Stimulated activated CD8-positive, alpha-beta memory T cell treated with anti-CD3 and anti-CD28 coated beads, Interleukin-15, amount 100 ng/mL, for 24 hours (primary cell): ENCODE measurements at regions not wholly inside any gene's neighbourhood (a gene's known extent, or its start where the extent isn't known, plus 50 kb on each side); places are given as distances from the start of the nearest gene placed in this dataset.

Experiments
- DNase-seq: peaks from one replicate; pipeline ENCODE4 v3.0.0-alpha.2; 2020; ENCODE audit warnings: low read depth

DNA sequence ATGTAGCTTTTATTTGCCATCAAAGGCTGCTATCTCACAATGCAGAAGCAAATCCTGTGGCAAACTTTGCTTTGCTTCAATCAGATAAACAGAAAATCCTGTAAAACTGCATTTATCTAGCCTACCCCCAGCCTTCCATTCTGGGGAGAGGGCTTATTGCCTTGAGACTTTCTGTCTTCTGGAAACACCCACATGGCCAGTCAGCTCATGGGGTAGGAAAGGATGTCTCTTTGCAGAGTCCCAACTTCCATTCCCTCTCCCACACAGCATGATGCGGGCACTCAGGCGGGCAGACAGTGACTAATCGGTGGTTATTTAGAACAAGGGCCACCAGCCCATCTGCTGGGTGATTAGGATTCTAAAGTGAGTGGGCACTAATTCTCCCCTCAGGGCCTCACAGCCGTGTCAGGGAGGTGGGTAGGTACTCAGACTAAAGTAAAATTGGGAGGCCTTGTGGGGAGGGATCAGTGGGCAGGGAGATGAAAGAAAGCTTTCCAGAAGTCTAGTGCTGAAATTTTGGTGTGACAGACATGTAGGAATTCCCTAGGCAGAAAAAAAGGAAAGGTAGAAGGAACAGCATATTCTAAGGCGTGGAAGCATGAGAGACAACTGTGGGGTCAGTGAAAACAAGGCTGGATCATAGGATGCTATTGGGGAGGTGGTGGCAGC lies 720.5 kb downstream of the VRK1 start:
- no peak for DNase-seq

GRCh38 chr14:97523936-97524335 lies 726.8 kb downstream of the VRK1 start:
- no peak for DNase-seq

- DNase-seq: no peak
Measured at GRCh38 chr14:97524589-97525319, 727.6 kb downstream of the VRK1 start.

- DNase-seq: no peak
Measured at GRCh38 chr14:97527993-97528392, 730.8 kb downstream of the VRK1 start.

- no peak for DNase-seq
Measured at GRCh38 chr14:97532052-97532451, 734.9 kb downstream of the VRK1 start.

DNA sequence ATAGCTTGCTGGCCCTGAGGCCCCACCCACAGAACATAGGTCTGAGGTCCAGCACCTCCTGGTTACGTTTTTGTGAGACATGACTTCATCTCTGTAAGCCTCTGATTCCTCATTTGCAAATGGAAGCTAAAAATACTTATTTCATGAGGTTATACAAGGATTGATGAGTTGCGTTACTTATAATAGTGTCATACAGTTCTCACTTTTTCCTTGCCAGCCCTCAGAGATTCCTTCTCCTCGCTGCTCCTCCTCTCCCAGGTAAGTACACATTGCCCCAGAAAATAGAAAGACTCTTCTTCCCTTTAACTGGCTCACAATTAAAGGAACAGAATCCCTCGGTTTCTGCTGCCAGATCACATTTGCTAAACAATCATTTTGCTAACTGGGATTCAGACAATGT lies 739.2 kb downstream of the VRK1 start:
- DNase-seq: no peak

GRCh38 chr14:97538749-97539410 lies 741.7 kb downstream of the VRK1 start:
- DNase-seq: no peak

DNA sequence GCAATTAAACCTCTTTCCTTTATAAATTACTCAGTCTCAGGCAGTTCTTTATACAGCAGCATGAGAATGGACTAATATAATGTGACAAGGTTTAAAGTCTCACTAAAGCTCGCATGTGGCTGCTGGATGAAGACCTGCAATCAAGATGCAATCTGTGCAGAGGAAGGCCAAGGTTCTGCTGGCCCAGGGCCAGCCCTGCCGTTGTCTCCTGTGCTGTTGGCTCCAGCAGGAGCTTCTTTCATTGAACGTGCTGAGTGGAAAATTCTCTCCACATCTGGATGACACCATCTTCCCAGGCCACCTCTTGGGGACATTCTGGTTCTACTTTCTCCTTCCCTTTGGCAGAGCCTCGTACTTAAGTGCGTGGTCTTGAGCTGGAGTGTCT lies 742.2 kb downstream of the VRK1 start:
- DNase-seq: no peak

DNA sequence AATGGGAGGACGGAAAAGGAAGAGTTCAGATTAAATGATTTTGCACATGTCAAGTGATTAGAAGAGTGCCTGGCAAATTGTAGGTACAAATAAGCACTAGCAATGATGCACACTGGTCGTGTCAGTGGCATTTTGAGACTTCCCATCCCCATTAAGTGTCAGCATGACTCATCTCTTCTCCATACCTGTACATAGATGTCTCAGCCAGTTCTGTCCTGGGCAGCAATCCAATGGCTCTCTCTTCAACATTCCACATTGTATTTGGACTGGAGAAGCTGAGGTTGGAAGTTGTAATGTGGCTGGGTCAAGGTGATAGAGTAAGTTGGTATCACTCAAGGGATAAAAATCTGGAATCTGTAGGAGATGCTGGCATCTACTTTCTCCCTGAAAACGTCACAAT lies 742.7 kb downstream of the VRK1 start:
- DNase-seq: no peak

GRCh38 chr14:97543221-97543620 lies 746.0 kb downstream of the VRK1 start:
- no peak for DNase-seq

DNA sequence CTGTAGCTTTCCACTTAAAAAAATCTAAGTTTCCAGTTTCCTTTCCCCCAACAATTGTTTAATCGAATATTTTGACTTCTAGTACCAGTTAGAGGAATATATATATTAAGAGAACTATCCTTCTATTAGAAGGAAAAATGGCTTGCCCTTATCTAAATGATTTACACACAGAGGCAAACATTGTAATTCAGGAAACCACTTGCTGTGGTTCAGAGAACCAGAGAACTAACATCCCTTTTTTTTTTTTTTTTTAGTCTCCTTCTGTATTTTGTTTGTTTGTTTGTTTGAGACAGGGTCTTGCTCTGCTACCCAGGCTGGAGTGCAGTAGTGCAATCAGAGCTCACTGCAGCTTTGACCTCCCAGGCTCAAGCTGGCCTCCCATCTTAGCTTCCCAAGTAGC lies 746.6 kb downstream of the VRK1 start:
- DNase-seq: no peak

DNA sequence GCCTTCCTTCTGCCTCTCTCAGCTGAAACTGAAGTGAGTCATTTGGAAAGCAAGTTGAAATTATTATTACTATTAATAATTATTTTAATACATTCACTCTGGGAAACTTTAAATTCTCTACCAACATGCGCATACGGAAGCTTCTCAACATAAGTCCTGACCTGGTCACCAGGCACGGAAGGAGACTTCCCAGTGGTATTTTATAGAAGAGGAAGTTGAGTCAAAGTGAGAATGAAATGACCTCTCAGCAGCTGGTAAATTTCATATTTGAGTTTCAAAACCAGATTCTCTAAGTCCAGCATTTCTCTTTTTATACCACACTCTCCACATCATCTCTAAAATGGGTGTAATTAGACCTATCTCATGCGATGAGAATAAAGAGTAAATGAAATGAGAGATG lies 747.4 kb downstream of the VRK1 start:
- no peak for DNase-seq

DNA sequence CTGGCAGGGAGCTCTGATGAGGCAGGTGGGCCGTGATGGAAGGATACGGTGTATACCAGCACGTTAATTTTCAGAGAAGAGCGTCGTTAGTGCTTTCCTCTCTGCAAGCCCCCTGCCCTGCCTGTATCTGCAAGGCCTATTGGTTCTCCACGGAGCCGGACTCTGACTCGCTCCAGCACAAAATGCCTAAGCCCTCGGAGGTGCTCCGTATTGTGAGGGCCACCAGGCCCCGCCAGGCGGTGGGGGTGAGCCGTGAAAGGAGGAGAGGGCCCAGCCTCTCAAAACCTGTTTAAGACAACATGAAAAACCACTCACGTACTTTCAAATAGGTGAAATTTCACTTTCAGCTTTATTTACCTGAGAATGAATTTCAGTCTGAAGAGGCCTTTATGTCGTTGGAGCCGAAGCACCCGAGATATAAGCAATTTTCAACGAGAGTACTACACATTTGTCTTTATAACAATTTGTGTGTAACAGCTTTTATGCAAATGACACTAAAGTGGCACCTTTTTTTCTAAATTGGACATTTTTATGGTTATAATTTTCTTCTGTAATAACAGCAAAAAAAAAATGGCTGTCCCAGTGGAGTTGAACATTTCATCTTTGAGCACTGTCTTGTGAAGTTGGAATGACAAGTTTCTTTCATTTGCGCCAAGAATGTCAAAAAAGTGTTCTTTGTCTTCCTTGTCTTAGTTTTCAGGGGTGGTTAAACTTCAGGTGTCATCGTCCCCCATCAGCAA lies 749.5 kb downstream of the VRK1 start:
- DNase-seq: no peak

DNA sequence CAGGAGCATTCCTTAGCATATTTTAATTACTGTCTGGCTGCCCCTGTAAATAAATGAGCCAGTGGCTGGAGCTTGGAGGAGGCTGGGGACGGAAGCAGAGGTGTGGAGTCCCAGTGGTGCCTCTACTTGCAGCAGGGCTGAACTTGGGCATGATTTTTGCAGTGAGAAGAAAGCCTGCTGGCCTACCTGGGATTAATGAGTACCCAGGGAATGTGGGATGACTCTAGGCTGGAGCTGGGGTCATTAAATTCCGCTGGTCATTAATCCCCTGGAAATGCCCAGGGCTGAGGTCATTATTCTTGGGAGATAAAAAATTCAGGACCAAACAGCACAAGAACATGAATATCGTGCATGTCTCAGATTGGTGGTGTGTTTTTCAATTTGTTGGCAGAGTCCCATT lies 753.3 kb downstream of the VRK1 start:
- no peak for DNase-seq

DNA sequence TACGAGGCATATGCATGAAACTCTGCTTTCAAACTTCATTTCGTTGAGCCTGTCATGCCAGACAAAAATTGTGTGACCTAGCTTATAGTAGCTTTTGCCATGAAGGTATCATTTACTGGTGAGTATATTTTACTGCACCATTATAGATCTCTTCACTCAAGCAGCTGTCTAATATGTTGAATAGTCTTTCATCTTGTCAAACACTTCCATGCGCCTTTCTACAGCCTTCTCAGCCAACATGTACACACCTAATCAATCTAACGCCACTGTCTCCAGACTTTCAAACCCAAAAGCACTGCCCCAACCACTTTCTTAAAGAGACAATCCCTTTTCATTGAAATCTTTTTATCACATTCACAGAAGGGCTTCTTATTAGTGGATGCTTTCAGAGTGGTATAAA lies 757.4 kb downstream of the VRK1 start:
- DNase-seq: no peak

DNA sequence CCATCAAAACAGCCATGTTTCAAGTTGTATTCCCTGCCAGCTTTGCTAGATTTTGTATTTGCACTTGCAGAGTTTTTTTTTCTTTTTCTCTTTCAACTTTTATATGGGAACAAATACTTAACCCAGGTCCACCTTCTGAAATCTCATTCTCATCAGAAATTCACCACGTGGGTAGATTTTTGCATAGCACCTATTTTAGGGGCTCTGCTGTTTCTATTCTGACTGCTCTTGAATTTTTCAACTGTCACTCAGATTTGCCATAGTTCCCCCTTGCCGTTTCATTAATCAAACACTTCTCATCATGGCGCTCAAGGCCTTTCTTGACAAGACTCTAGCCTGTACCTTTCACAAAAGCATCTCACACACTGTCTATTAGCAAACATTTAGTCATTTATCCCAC lies 767.2 kb downstream of the VRK1 start:
- DNase-seq: no peak

GRCh38 chr14:97571201-97571600 lies 774.0 kb downstream of the VRK1 start:
- DNase-seq: no peak

DNA sequence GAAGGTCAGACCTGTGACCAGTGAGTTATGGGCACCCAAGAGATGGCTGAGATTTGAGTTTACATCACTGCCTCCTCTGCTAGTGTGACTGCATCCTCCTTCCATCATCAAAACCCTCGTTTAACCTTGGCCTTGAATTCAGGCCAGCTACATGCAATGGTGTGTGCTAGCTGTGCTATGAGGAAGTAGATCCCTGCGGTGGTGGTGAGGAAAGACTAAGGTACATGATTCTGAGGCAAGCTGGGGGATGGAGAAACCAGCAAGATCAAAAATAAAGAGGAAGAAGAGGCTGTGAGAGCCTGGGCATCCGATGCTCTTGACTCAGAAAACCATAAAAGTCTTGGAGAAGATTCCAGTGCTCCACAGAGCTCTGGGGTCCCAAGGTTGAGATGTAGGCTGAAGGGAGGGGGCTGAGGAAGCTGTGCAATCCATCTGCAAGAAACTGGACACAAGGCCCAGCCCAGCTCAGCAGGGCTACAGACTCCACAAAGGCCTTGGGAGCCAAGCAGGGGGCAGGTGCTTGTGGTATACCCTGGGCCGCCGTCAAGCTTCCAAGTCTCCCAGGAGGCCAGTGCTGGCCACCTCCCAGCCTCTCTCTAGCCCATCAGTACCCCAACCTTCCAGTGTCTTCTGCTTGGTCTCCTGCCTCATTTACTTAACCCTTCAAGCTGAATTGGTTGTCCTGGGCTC lies 774.8 kb downstream of the VRK1 start:
- no peak for DNase-seq

DNA sequence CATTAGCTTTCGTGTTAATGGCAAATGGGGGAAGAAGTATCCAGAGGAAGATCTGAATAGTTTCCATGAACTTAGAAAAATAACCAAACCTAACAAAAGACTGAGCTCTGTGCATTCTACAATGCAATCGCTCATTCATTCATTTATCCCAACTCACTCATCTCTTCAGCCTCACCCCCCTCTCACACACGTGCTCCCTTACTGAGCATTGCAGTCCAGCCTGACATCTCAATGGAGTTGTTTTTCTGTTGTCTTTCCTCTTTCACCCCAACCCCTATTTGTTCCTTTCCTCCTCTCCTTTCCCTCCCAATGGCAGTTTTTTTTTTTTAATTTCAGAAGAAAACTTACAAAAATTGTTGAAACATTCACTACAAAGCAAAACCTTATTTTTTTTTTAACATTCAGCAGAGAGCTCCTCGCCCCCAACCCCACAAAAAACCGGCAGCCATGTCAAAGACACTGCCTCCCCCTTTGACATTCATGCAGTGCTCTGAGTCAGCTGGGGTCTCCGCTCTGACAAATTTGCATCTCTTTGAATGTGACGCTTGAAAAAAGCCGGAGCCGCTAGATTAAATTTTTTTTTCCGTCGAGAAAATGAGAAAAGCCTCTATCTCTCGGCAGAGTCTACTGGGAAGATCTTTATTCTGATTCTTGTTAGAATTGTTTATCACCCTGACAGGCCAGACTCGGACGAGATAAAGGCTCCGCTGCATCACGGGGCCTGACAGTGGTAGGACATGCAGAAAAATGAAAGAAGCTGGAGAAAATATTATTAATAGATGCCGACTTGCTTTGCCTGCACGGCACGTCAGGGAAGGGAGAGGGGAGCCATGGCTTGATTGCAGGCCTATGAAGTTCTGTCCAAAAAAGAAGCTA lies 775.6 kb downstream of the VRK1 start:
- DNase-seq: no peak

GRCh38 chr14:97575677-97576076 lies 778.5 kb downstream of the VRK1 start:
- no peak for DNase-seq

DNA sequence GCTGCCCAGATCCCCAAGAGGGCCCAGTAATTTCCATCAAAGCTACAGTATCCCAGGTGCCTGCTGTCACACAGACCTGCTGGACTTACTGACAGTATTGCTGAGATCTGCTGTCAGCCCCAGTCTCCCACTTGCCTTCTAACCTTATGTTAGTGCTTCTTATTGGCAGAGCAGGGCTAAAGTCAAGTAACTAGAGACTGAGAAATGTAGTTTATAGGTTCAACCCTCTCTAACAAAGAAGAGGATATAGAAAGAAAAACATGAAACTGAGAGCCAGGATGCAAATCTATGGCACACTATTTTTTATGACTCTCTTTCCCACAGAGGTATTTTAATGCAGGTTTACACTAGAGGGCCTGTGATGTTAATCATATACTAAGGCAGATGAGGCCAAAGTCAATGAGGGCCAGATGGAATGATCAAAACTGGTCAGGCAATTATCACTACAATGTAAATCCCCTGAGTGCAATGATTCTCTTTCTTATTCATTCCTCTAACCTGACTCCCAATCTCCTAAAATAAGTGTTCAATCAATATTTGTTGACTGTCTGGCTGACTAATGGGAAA lies 781.9 kb downstream of the VRK1 start:
- no peak for DNase-seq
